ENCODE measurements at regions not wholly inside any gene's neighbourhood (a gene's known extent, or its start where the extent isn't known, plus 50 kb on each side); places are given as distances from the start of the nearest gene placed in this dataset.

- TF ChIP-seq HMGXB4 (CRISPR knock-in tag; IDR thresholded peaks at IDR 0.05; ENCODE audit: borderline replicate concordance) (no peak), MAFK (IDR thresholded peaks at IDR 0.05; ENCODE audit: partially characterized antibody) (no peak), POLR2A (IDR thresholded peaks at IDR 0.05; ENCODE audit: low read length) (no peak)
These were observed 730.5 kb downstream of the INHBA start (continued) for GRCh38 chr7:40972426-40972825.

GRCh38 chr7:40969641-40970040 lies 733.2 kb downstream of the INHBA start:
- Histone ChIP-seq H3K4me2 (no peak overlapping the region), H3K27ac (no peak overlapping the region), H3K4me3 (no peak overlapping the region), H3K9me3 (no peaks in the 10 kb centered on the region; the same call in 2 of the 3 replicates), H3K4me1 (no peaks in the 10 kb centered on the region)
- no peak for TF ChIP-seq KDM5A (IDR thresholded peaks at IDR 0.05)
- TF ChIP-seq ZSCAN20 (CRISPR knock-in tag; IDR thresholded peaks at IDR 0.05), result no peak
- no peak for TF ChIP-seq RNF2 (IDR thresholded peaks at IDR 0.05; ENCODE audit: borderline replicate concordance, low read depth)
- no peak for TF ChIP-seq HOXB13 (CRISPR knock-in tag; IDR thresholded peaks at IDR 0.05; ENCODE audit: low read depth)
- TF ChIP-seq JUNB (IDR thresholded peaks at IDR 0.05), result no peak
- TF ChIP-seq ZNF302 (CRISPR knock-in tag; IDR thresholded peaks at IDR 0.05), result no peak
- POLR2A ChIA-PET, result no interaction called here
- 0% methylated on average over 1 of the region's 1 CpG for WGBS (ENCODE audit: missing lambda C conversion rate)
- FAIRE-seq (no peak), ATAC-seq (no peak), DNase-seq (ENCODE audit: low read depth in 1 of 2, low spot score in 1 of 2) (no peak)
- CTCF ChIA-PET, result interaction anchor here (0.8 kb wide), 1 partner anchor 34 kb away, joined by 3 read pairs; no protein-coding TSS in a partner anchor

- ChIA-PET POLR2A (no interaction called here), CTCF (no interaction called here)
- TF ChIP-seq RCOR1 (IDR thresholded peaks at IDR 0.05; ENCODE audit: low read depth, low read length), result no peak
- TF ChIP-seq USF2 (IDR thresholded peaks at IDR 0.05), result no peak
- TF ChIP-seq HOXA7 (CRISPR knock-in tag; IDR thresholded peaks at IDR 0.05), result no peak
- TF ChIP-seq ZFP36 (IDR thresholded peaks at IDR 0.05; ENCODE audit: borderline replicate concordance, partially characterized antibody), result no peak
- TF ChIP-seq ZC3H11A (IDR thresholded peaks at IDR 0.05), result no peak
- TF ChIP-seq JUN (IDR thresholded peaks at IDR 0.05), result no peak
- TF ChIP-seq SREBF2 (IDR thresholded peaks at IDR 0.05), result no peak
- TF ChIP-seq ZSCAN20 (CRISPR knock-in tag; IDR thresholded peaks at IDR 0.05), result no peak
- no peak for TF ChIP-seq POLR2A (IDR thresholded peaks at IDR 0.05; ENCODE audit: low read length)
- Histone ChIP-seq H3K4me1 (no peaks in the 10 kb centered on the region), H3K9me3 (no peaks in the 10 kb centered on the region; the same call in 2 of the 3 replicates), H3K27ac (no peak overlapping the region), H3K4me2 (no peak overlapping the region), H3K4me3 (no peak overlapping the region)
- ATAC-seq (no peak), DNase-seq (ENCODE audit: low read depth in 1 of 2, low spot score in 1 of 2) (no peak), FAIRE-seq (no peak)
- WGBS (ENCODE audit: missing lambda C conversion rate), result 2% methylated on average over 2 of the region's 2 CpGs
These were observed 736.2 kb downstream of the INHBA start for GRCh38 chr7:40966693-40967092.

- FAIRE-seq (no peak), DNase-seq (ENCODE audit: low read depth in 1 of 2, low spot score in 1 of 2) (no peak), ATAC-seq (no peak)
- no peak overlapping the region for H3K4me2 ChIP-seq
- H3K4me3 ChIP-seq, result no peak overlapping the region
- 19% methylated on average over 1 of the region's 1 CpG for WGBS (ENCODE audit: missing lambda C conversion rate)
- H3K4me1 ChIP-seq, result no peaks in the 10 kb centered on the region
- H3K27ac ChIP-seq, result no peak overlapping the region
- no peaks in the 10 kb centered on the region; the same call in 2 of the 3 replicates for H3K9me3 ChIP-seq
- ChIA-PET CTCF (no interaction called here), POLR2A (no interaction called here)
- no peak for TF ChIP-seq RCOR1 (IDR thresholded peaks at IDR 0.05; ENCODE audit: low read depth, low read length)
- TF ChIP-seq HDAC2 (IDR thresholded peaks at IDR 0.05), result no peak
- TF ChIP-seq HOXB5 (CRISPR knock-in tag; IDR thresholded peaks at IDR 0.05), result no peak
- TF ChIP-seq CBX8 (IDR thresholded peaks at IDR 0.05), result no peak
- TF ChIP-seq CHD4 (IDR thresholded peaks at IDR 0.05; ENCODE audit: borderline replicate concordance), result no peak
- no peak for TF ChIP-seq ZSCAN20 (CRISPR knock-in tag; IDR thresholded peaks at IDR 0.05)
- no peak for TF ChIP-seq USF2 (IDR thresholded peaks at IDR 0.05)
- TF ChIP-seq FOSB (CRISPR knock-in tag; IDR thresholded peaks at IDR 0.05), result no peak
- TF ChIP-seq ATOH8 (CRISPR knock-in tag; IDR thresholded peaks at IDR 0.05; ENCODE audit: low read depth), result no peak
- no peak for TF ChIP-seq JUNB (IDR thresholded peaks at IDR 0.05)
- no peak for TF ChIP-seq MAX (IDR thresholded peaks at IDR 0.05)
- TF ChIP-seq HES2 (IDR thresholded peaks at IDR 0.05), result no peak
- TF ChIP-seq NR3C1 (IDR thresholded peaks at IDR 0.05), result no peak
- no peak for TF ChIP-seq CEBPB (IDR thresholded peaks at IDR 0.05)
These were observed 737.1 kb downstream of the INHBA start for GRCh38 chr7:40965774-40966173.

Data from A549 (cell line).